Neuronal stem cell (in vitro differentiated cells): ENCODE measurements at regions not wholly inside any gene's neighbourhood (a gene's known extent, or its start where the extent isn't known, plus 50 kb on each side); places are given as distances from the start of the nearest gene placed in this dataset.

Experiments used
- DNase-seq: peaks from one replicate; pipeline ENCODE4 v3.0.0-alpha.2; 2013; ENCODE audit warnings: low spot score
- H2AFZ ChIP-seq: one replicate; pipeline ENCODE4 v1.6.1; 2013; ENCODE audit warnings: mild to moderate bottlenecking, low read length, inconsistent platforms
- H2AK5ac ChIP-seq: 2 replicates; pipeline ENCODE4 v1.6.1; 2013; ENCODE audit warnings: low read depth, mild to moderate bottlenecking, inconsistent platforms, low read length, moderate library complexity, mixed read lengths
- H2BK120ac ChIP-seq: 2 replicates; pipeline ENCODE4 v1.6.1; 2013; ENCODE audit warnings: low read depth, mild to moderate bottlenecking, inconsistent platforms, low read length, moderate library complexity, mixed read lengths
- H2BK12ac ChIP-seq: one replicate; pipeline ENCODE4 v1.6.1; 2013; ENCODE audit warnings: low read length, inconsistent platforms
- H2BK15ac ChIP-seq: 2 replicates; pipeline ENCODE4 v1.6.1; 2013; ENCODE audit warnings: mild to moderate bottlenecking, low read length, inconsistent platforms, mixed read lengths
- H2BK5ac ChIP-seq: one replicate; pipeline ENCODE4 v1.6.1; 2013; ENCODE audit warnings: inconsistent platforms, mild to moderate bottlenecking, low read length, moderate library complexity
- H3K14ac ChIP-seq: one replicate; pipeline ENCODE4 v1.6.1; 2013; ENCODE audit warnings: low read length, inconsistent platforms
- H3K18ac ChIP-seq: 2 replicates; pipeline ENCODE4 v1.6.1; 2013; ENCODE audit warnings: low read length, inconsistent platforms
- H3K23ac ChIP-seq: 2 replicates; pipeline ENCODE4 v1.6.1; 2013; ENCODE audit warnings: low read depth, mild to moderate bottlenecking, mixed read lengths, low read length, inconsistent platforms; ENCODE audit not compliant: poor library complexity
- H3K27ac ChIP-seq: replicated peaks from 3 replicates; pipeline ENCODE4 v1.5.1; 2013; ENCODE audit warnings: low read length, inconsistent platforms
- H3K27me3 ChIP-seq, 3 experiments: 2 replicates each; pipeline ENCODE4 v1.6.1; 2013; ENCODE audit warnings: low read length in 3 of 3, mild to moderate bottlenecking in 2 of 3, inconsistent platforms in 1 of 3, low read depth in 1 of 3, mixed read lengths in 1 of 3, moderate library complexity in 1 of 3; ENCODE audit not compliant: control insufficient read depth in 3 of 3, insufficient read depth in 3 of 3
- H3K36me3 ChIP-seq, 2 donors: replicated peaks in 1 of 2; 2 replicates each; pipeline ENCODE4 v1.6.1; 2013; ENCODE audit warnings: low read length in 2 of 2; ENCODE audit not compliant: control insufficient read depth in 2 of 2, insufficient read depth in 2 of 2
- H3K4ac ChIP-seq: 2 replicates; pipeline ENCODE4 v1.6.1; 2013; ENCODE audit warnings: inconsistent platforms, mild to moderate bottlenecking, low read length, moderate library complexity
- H3K4me1 ChIP-seq, 2 donors: 1 replicate in 1 of 2; 2 replicates in 1 of 2; pipeline ENCODE4 v1.6.1; 2013; ENCODE audit warnings: low read length in 2 of 2, low read depth in 1 of 2; ENCODE audit not compliant: control insufficient read depth in 2 of 2, insufficient read depth in 1 of 2
- H3K4me2 ChIP-seq: one replicate; pipeline ENCODE4 v1.6.1; 2013; ENCODE audit warnings: mild to moderate bottlenecking, low read length, inconsistent platforms; ENCODE audit not compliant: insufficient read depth, poor library complexity, severe bottlenecking
- H3K4me3 ChIP-seq, 2 donors: 2 replicates each; pipeline ENCODE4 v1.5.1; 2013; ENCODE audit warnings: low read length in 2 of 2, mild to moderate bottlenecking in 2 of 2, inconsistent platforms in 1 of 2, moderate library complexity in 1 of 2
- H3K79me1 ChIP-seq: one replicate; pipeline ENCODE4 v1.6.1; 2013; ENCODE audit warnings: low read depth, mild to moderate bottlenecking, inconsistent platforms, low read length, moderate library complexity
- H3K9ac ChIP-seq: one replicate; pipeline ENCODE4 v1.6.1; 2013; ENCODE audit warnings: mild to moderate bottlenecking, low read depth, low read length, inconsistent platforms; ENCODE audit not compliant: poor library complexity
- H3K9me3 ChIP-seq, 2 donors: replicated peaks in 1 of 2; 2 replicates each; pipeline versions ENCODE3 to v1.6.1; 2013; ENCODE audit warnings: low read length in 2 of 2, mild to moderate bottlenecking in 2 of 2, inconsistent platforms in 1 of 2, low read depth in 1 of 2, mixed read lengths in 1 of 2, moderate library complexity in 1 of 2; ENCODE audit not compliant: control insufficient read depth in 2 of 2, insufficient read depth in 1 of 2
- H4K8ac ChIP-seq: one replicate; pipeline ENCODE4 v1.6.1; 2013; ENCODE audit warnings: low read depth, mild to moderate bottlenecking, inconsistent platforms, low read length, moderate library complexity
- H4K91ac ChIP-seq: one replicate; pipeline ENCODE4 v1.6.1; 2013; ENCODE audit warnings: low read length, low read depth, mild to moderate bottlenecking, inconsistent platforms; ENCODE audit not compliant: poor library complexity
- WGBS, 2 donors: extraction: QIAGEN DNeasy Blood & Tissue Kit; methylation state at CpG; one replicate each; pipeline ENCODE4 v1.1.7; 2013; ENCODE audit warnings: missing lambda C conversion rate in 2 of 2, mixed read lengths in 1 of 2; ENCODE audit not compliant: insufficient read length in 2 of 2, insufficient replicate concordance in 1 of 2; ENCODE audit errors: extremely low coverage in 2 of 2; 5-methylcytosine and 5-hydroxymethylcytosine counted together

DNA sequence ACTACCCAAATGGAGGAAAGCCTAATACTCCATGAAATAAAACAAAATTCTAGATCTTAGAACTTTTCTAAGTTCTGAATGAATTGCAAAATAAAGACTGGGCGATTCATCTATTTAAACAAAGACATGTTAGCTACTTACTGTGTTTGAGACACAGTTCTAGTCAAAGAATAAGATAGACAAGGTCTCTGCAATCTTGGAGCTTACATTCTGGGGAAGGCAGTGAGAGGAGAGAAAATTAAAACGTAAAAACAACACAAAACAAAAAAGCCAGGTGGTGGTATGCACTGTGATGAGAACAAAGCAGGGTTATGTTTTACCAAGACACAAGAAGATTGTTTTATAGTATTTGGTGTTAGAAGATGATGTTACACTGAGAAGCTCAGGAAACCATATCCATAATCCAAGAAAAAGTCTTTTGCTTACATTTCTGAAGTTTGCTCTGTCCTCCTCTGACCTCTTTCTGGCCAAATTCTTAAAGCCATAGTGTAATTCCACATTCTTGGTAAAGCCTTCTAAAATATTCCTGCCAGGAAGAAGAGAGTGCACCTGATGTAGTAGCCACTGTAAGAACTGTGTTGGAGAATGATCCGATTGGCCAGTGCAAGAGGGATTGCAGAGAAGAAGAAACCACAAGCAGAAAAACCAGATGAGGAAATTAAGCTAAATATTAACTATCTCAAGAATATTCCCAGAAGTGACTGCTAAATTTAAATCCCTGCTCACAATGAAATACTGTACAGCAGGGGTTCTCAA, 218.4 kb downstream of the PCSK1 start:
- no peak for DNase-seq
- Histone ChIP-seq H2BK5ac (no peak overlapping the region), H3K4me2 (no peak overlapping the region), H3K9me3 (no peaks in the 10 kb centered on the region), H3K18ac (no peak overlapping the region), H2BK12ac (no peak overlapping the region), H3K9ac (no peak overlapping the region), H3K4me1 (no peaks in the 10 kb centered on the region), H2AFZ (no peak overlapping the region), H3K36me3 (no peaks in the 10 kb centered on the region), H3K23ac (no peak overlapping the region), H3K4ac (no peak overlapping the region), H4K8ac (no peak overlapping the region), H3K4me3 (no peak overlapping the region), H4K91ac (no peak overlapping the region), H3K14ac (no peak overlapping the region), H3K79me1 (no peaks in the 10 kb centered on the region), H2BK15ac (no peak overlapping the region), H2AK5ac (no peak overlapping the region), H3K27me3 (no peaks in the 10 kb centered on the region), H3K27ac (no peak overlapping the region), H2BK120ac (no peak overlapping the region)
- WGBS, 2 donors = no CpG with 5 or more reads among the region's 3 CpGs

DNA sequence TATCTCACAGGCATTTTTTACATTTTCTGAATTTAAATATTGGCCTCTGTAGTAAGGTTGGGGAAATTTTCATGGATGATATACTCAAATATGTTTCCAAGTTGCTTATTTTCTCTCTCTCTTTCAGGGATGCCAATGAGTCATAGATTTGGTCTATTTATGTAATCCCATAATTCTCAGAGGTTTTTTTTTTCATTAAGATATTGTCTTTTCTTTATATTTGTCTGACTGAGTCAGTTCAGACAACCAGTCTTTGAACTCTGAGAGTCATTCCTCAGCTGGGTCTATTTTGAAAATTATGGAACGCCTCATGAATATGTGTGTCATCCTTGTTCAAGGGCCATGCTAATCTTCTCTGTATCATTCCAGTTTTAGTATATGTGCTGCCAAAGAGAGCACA, 223.2 kb downstream of the PCSK1 start:
- Histone ChIP-seq H3K4me1 (no peaks in the 10 kb centered on the region), H4K8ac (no peak overlapping the region), H2BK5ac (no peak overlapping the region), H3K79me1 (no peaks in the 10 kb centered on the region), H3K4me2 (no peak overlapping the region), H3K27me3 (no peaks in the 10 kb centered on the region), H2BK12ac (no peak overlapping the region), H3K9ac (no peak overlapping the region), H3K4me3 (no peak overlapping the region), H3K14ac (no peak overlapping the region), H2AK5ac (no peak overlapping the region), H2BK15ac (no peak overlapping the region), H3K18ac (no peak overlapping the region), H3K9me3 (peaks cover 0 to 9% of the 10 kb centered on the region in 2 donors), H3K23ac (no peak overlapping the region), H3K36me3 (no peaks in the 10 kb centered on the region), H2AFZ (no peak overlapping the region), H2BK120ac (no peak overlapping the region), H3K4ac (no peak overlapping the region), H3K27ac (no peak overlapping the region), H4K91ac (no peak overlapping the region)
- no peak for DNase-seq
- no CpG with 5 or more reads among the region's 1 CpG for WGBS, 2 donors

DNA sequence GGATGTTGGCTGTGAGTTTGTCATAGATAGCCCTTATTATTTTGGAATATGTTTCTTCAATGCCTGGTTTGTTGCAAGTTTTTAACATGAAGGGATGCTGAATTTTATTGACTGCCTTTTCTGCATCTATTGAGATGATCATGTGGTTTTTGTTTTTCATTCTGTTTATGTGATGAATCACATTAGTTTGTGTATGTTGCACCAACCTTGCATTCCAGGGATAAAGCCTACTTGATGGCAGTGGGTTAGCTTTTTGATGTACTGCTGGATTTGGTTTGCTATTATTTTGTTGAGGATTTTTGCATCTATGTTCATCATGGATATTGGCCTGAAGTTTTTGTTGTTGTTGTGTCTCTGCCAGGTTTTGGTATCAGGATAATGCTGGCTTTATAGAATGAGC, 225.6 kb downstream of the PCSK1 start:
- Histone ChIP-seq H3K4ac (no peak overlapping the region), H3K9ac (no peak overlapping the region), H3K79me1 (no peaks in the 10 kb centered on the region)

DNA sequence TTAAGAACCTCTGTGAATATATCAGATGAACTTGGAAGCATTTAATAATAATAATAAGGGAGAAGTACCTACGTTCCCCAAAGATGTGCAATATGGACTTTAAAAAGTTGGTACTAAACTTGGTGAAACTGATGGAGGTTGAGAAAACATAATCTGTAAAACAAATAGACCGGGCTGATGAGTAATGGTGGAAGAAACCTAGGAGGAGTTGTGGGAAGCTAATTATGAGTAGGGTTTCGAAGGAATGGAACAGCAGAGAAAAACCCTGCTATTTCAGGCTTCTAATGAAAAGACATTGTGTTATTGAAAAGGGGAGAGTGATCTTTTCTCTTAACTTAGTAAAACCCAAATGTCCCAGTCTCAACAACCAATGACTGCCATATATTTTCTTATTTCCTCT, 229.3 kb downstream of the PCSK1 start:
- no peak overlapping the region for H3K4me2 ChIP-seq
- no peak overlapping the region for H2BK5ac ChIP-seq
- no peak overlapping the region for H3K14ac ChIP-seq
- no CpG with 5 or more reads among the region's 3 CpGs for WGBS, 2 donors
- no peaks in the 10 kb centered on the region for H3K27me3 ChIP-seq
- H3K79me1 ChIP-seq = no peaks in the 10 kb centered on the region
- H3K9me3 ChIP-seq = peaks cover 0 to 9% of the 10 kb centered on the region in 2 donors
- no peak overlapping the region for H3K4ac ChIP-seq
- H2BK12ac ChIP-seq = no peak overlapping the region
- no peak overlapping the region for H3K23ac ChIP-seq
- H2BK120ac ChIP-seq = no peak overlapping the region
- H2AFZ ChIP-seq = no peak overlapping the region
- no peaks in the 10 kb centered on the region for H3K4me1 ChIP-seq
- H3K36me3 ChIP-seq = no peaks in the 10 kb centered on the region
- H4K8ac ChIP-seq = no peak overlapping the region
- no peak for DNase-seq
- H3K4me3 ChIP-seq = no peak overlapping the region
- no peak overlapping the region for H2AK5ac ChIP-seq
- H3K27ac ChIP-seq = no peak overlapping the region
- no peak overlapping the region for H2BK15ac ChIP-seq
- no peak overlapping the region for H3K18ac ChIP-seq
- no peak overlapping the region for H4K91ac ChIP-seq
- H3K9ac ChIP-seq = no peak overlapping the region

More for the DNA sequence above, 225.6 kb downstream of the PCSK1 start:
- H3K27ac ChIP-seq = no peak overlapping the region
- no peak overlapping the region for H2BK12ac ChIP-seq
- no peak overlapping the region for H4K8ac ChIP-seq
- no peak overlapping the region for H2AK5ac ChIP-seq
- no peak overlapping the region for H3K18ac ChIP-seq
- no peaks in the 10 kb centered on the region for H3K36me3 ChIP-seq
- H4K91ac ChIP-seq = no peak overlapping the region
- H2AFZ ChIP-seq = no peak overlapping the region
- H3K4me1 ChIP-seq = no peaks in the 10 kb centered on the region
- no peak for DNase-seq
- no peak overlapping the region for H3K4me2 ChIP-seq
- no peak overlapping the region for H3K23ac ChIP-seq
- H2BK5ac ChIP-seq = no peak overlapping the region
- peaks cover 0 to 9% of the 10 kb centered on the region in 2 donors for H3K9me3 ChIP-seq
- H2BK15ac ChIP-seq = no peak overlapping the region
- no peak overlapping the region for H3K14ac ChIP-seq
- H3K27me3 ChIP-seq = no peaks in the 10 kb centered on the region
- no peak overlapping the region for H3K4me3 ChIP-seq
- no peak overlapping the region for H2BK120ac ChIP-seq
